DOHH2 (cell line): ENCODE measurements at regions not wholly inside any gene's neighbourhood (a gene's known extent, or its start where the extent isn't known, plus 50 kb on each side); places are given as distances from the start of the nearest gene placed in this dataset.

Source experiments
- H3F3A ChIP-seq: fragments of 200-600 bp; sonication (generic), shearing (Covaris generic); 2 replicates; pipeline ENCODE4 v1.6.0; 2016; ENCODE audit warnings: antibody characterized with exemption, mild to moderate bottlenecking; ENCODE audit not compliant: control insufficient read depth, insufficient read depth
- H3K27ac ChIP-seq: fragments of 200-600 bp; sonication (generic); 2 replicates; pipeline ENCODE4 v1.5.1; 2014; ENCODE audit warnings: low read depth, mild to moderate bottlenecking, low read length, moderate library complexity
- H3K27me3 ChIP-seq: fragments of 200-600 bp; sonication (generic); 2 replicates; pipeline ENCODE4 v1.6.1; 2014; ENCODE audit warnings: mild to moderate bottlenecking, low read length, mixed read lengths; ENCODE audit not compliant: control insufficient read depth
- H3K36me3 ChIP-seq: fragments of 200-600 bp; sonication (generic); 2 replicates; pipeline ENCODE4 v1.6.1; 2014; ENCODE audit warnings: mild to moderate bottlenecking, low read length, moderate library complexity, mixed read lengths; ENCODE audit not compliant: control insufficient read depth
- H3K4me1 ChIP-seq: fragments of 200-600 bp; sonication (generic); 2 replicates; pipeline ENCODE4 v1.6.1; 2014; ENCODE audit warnings: mild to moderate bottlenecking, low read length, mixed read lengths; ENCODE audit not compliant: control insufficient read depth
- H3K4me2 ChIP-seq: fragments of 200-600 bp; sonication (generic); 2 replicates; pipeline ENCODE4 v1.6.0; 2014; ENCODE audit warnings: mild to moderate bottlenecking, low read length, moderate library complexity
- H3K4me3 ChIP-seq: fragments of 200-600 bp; sonication (generic); 2 replicates; pipeline ENCODE4 v1.5.1; 2014; ENCODE audit warnings: mild to moderate bottlenecking, low read length, mixed read lengths
- H3K79me2 ChIP-seq: fragments of 200-600 bp; sonication (generic); 2 replicates; pipeline ENCODE4 v1.6.1; 2014; ENCODE audit warnings: mild to moderate bottlenecking, low read length, mixed read lengths; ENCODE audit not compliant: control insufficient read depth
- H3K9me2 ChIP-seq: fragments of 200-600 bp; sonication (generic); replicated peaks from 2 replicates; pipeline ENCODE4 v1.6.1; 2014; ENCODE audit warnings: mild to moderate bottlenecking, low read length, mixed read lengths; ENCODE audit not compliant: control insufficient read depth
- H3K9me3 ChIP-seq: fragments of 200-600 bp; sonication (generic); 2 replicates; pipeline ENCODE4 v1.6.1; 2014; ENCODE audit warnings: antibody characterized with exemption, low read length, mixed read lengths; ENCODE audit not compliant: control insufficient read depth, insufficient read depth
- H4K20me1 ChIP-seq: fragments of 200-600 bp; sonication (generic); 2 replicates; pipeline ENCODE4 v1.6.0; 2014; ENCODE audit warnings: low read depth, mild to moderate bottlenecking, antibody characterized with exemption, low read length, moderate library complexity; ENCODE audit not compliant: control insufficient read depth, insufficient read depth
- CTCF ChIP-seq: fragments of 200-600 bp; sonication (generic); IDR thresholded peaks from one replicate; pipeline ENCODE4 v1.5.1; 2014; ENCODE audit warnings: antibody characterized with exemption, mild to moderate bottlenecking, low read depth, low read length; ENCODE audit not compliant: poor library complexity, severe bottlenecking
- EZH2phosphoT487 ChIP-seq: fragments of 200-600 bp; sonication (generic); IDR thresholded peaks from 2 replicates; pipeline ENCODE4 v1.6.1; 2017; ENCODE audit warnings: borderline replicate concordance, mild to moderate bottlenecking, antibody characterized with exemption, low read length, moderate library complexity, mixed read lengths

DNA sequence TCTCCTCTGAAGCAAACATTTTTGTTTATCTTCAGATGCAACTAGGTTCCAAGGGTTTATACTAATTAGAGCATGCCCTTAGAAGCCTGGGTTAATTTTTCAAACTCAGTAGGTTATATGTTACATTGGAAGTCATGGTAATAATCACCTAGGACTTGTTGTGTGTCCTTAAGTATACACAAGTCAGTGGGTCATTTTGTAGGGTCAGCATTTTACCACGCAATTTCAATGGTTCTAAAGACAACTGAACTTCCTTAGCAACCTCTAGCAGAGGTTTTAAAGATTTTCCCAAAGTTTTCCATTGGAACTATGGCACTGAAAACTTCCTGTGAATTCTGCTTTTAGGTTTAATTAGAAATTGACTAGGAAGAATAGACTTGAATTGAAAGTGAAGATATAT is 99.6 kb upstream of the NANOGP8 start:
- Histone ChIP-seq H3K4me3 (no peak overlapping the region), H3K9me2 (no peaks in the 10 kb centered on the region), H3K4me1 (no peaks in the 10 kb centered on the region), H3K9me3 (no peaks in the 10 kb centered on the region), H3K36me3 (no peaks in the 10 kb centered on the region), H4K20me1 (no peaks in the 10 kb centered on the region), H3K79me2 (no peaks in the 10 kb centered on the region), H3K27ac (no peak overlapping the region), H3F3A (no peaks in the 10 kb centered on the region), H3K4me2 (no peak overlapping the region), H3K27me3 (no peaks in the 10 kb centered on the region)
- no peak for TF ChIP-seq CTCF

GRCh38 chr15:35182841-35183479 is 97.9 kb upstream of the NANOGP8 start:
- TF ChIP-seq EZH2phosphoT487 (no peak), CTCF (no peak)
- no peaks in the 10 kb centered on the region for H3F3A ChIP-seq
- no peaks in the 10 kb centered on the region for H3K9me2 ChIP-seq
- H3K4me1 ChIP-seq: no peaks in the 10 kb centered on the region
- no peaks in the 10 kb centered on the region for H3K27me3 ChIP-seq
- no peaks in the 10 kb centered on the region for H4K20me1 ChIP-seq
- H3K27ac ChIP-seq: no peak overlapping the region
- no peak overlapping the region for H3K4me2 ChIP-seq
- H3K79me2 ChIP-seq: no peaks in the 10 kb centered on the region
- no peaks in the 10 kb centered on the region for H3K36me3 ChIP-seq
- H3K4me3 ChIP-seq: no peak overlapping the region
- H3K9me3 ChIP-seq: no peaks in the 10 kb centered on the region

DNA sequence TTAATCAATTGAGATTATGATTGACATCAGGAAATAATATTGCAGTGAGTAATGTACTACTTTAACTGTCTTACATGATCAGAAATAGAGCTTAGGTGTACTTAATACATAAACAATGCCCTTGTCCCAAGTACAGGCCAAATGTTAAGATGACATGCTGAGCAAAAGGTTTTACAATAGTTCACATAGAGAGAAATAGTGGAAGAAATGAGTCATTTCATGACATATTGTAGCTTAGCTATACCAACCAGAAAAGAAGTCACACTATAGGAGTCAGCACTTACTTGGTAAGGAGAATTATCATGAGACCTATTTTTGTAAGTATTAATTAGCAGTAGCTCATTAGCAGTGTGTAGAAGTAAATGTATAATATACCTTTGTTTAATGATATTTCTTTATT is 96.4 kb upstream of the NANOGP8 start:
- H3K9me2 ChIP-seq: no peaks in the 10 kb centered on the region
- H4K20me1 ChIP-seq: no peaks in the 10 kb centered on the region
- TF ChIP-seq CTCF: no peak
- no peak overlapping the region for H3K4me3 ChIP-seq
- H3K79me2 ChIP-seq: no peaks in the 10 kb centered on the region
- no peaks in the 10 kb centered on the region for H3F3A ChIP-seq
- H3K4me2 ChIP-seq: no peak overlapping the region
- H3K9me3 ChIP-seq: no peaks in the 10 kb centered on the region
- no peak overlapping the region for H3K27ac ChIP-seq
- no peaks in the 10 kb centered on the region for H3K36me3 ChIP-seq
- no peaks in the 10 kb centered on the region for H3K27me3 ChIP-seq
- no peaks in the 10 kb centered on the region for H3K4me1 ChIP-seq
